GM12891 (cell line): ENCODE measurements at regions not wholly inside any gene's neighbourhood (a gene's known extent, or its start where the extent isn't known, plus 50 kb on each side); places are given as distances from the start of the nearest gene placed in this dataset.

Source experiments
- DNase-seq: peaks from one replicate; pipeline ENCODE4 v3.0.0; 2011; ENCODE audit warnings: low spot score; ENCODE audit not compliant: insufficient read length
- FAIRE-seq: peaks from 2 replicates; lab custom pipeline; 2011; peaks lifted over from hg19 to GRCh38; lab: Jason Lieb, UNC
- PAX5 ChIP-seq: IDR thresholded peaks from 2 replicates; pipeline ENCODE4 v1.6.1; 2011; ENCODE audit warnings: low read length, moderate library complexity, mild to moderate bottlenecking; ENCODE audit not compliant: insufficient read depth, severe bottlenecking
- POLR2A ChIP-seq: IDR thresholded peaks from 2 replicates; pipeline ENCODE4 v1.6.1; 2011; ENCODE audit warnings: low read depth, low read length, control low read depth
- POLR2AphosphoS5 ChIP-seq: IDR thresholded peaks from 2 replicates; pipeline ENCODE4 v1.6.1; 2011; ENCODE audit warnings: low read depth, low read length, control low read depth
- POU2F2 ChIP-seq: IDR thresholded peaks from 2 replicates; pipeline ENCODE4 v1.6.1; 2011; ENCODE audit warnings: low read depth, mild to moderate bottlenecking, control low read depth, low read length, moderate library complexity
- SPI1 ChIP-seq: IDR thresholded peaks from 2 replicates; pipeline ENCODE4 v1.6.1; 2011; ENCODE audit warnings: low read depth, low read length, control low read depth
- TAF1 ChIP-seq: IDR thresholded peaks from 2 replicates; pipeline ENCODE4 v1.6.1; 2011; ENCODE audit warnings: low read depth, low read length, control low read depth

- TF ChIP-seq SPI1 (no peak), PAX5 (no peak), POU2F2 (no peak), POLR2A (no peak), POLR2AphosphoS5 (no peak), TAF1 (no peak)
- FAIRE-seq (no peak), DNase-seq (no peak)
These were observed 182.8 kb upstream of the FOXN2 start for GRCh38 chr2:48131539-48132270.

DNA sequence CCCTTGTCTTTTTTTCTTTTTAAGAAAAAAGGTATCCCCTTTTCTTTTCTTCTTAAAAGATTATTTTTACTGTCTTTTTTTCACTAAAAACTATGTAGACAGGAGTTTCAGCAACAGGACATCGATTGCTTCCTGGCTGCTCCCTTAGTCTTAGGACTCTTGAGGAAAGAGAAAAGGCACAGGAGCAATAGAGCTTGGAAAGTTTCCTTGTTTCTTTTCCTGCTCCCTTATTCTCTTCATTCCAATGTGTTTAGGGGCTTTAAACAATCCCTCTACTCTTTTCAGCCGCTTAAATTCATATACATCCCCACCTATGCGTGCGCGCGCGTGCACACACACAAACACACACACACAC is 182.2 kb upstream of the FOXN2 start:
- FAIRE-seq (no peak), DNase-seq (no peak)
- no peak for TF ChIP-seq PAX5
- TF ChIP-seq POU2F2: no peak
- no peak for TF ChIP-seq TAF1
- no peak for TF ChIP-seq SPI1
- no peak for TF ChIP-seq POLR2AphosphoS5
- no peak for TF ChIP-seq POLR2A

GRCh38 chr2:48134704-48135103 is 179.8 kb upstream of the FOXN2 start:
- DNase-seq: no peak
- FAIRE-seq: no peak
- TF ChIP-seq POLR2A (no peak), POLR2AphosphoS5 (no peak), TAF1 (no peak)

DNA sequence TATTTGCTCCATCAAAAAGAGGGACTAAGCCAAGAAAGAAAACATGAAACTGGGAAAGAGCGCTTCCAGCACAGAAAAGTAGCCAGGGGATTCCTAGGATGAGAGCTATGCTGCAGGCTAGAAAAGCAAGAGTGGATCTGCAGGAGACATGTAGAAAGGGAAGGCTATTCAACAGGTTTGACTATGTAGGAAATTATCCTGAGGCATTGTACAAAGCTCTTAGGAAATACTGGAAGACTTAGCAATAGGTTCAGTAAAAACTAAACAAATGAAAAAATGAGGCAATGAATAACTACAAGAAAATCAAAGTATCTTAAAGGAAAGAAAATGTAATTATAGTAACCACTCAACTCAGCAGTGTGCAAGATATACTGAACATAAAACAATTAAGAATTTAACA is 178.7 kb upstream of the FOXN2 start:
- no peak for TF ChIP-seq PAX5
- no peak for TF ChIP-seq TAF1
- no peak for DNase-seq
- no peak for FAIRE-seq

DNA sequence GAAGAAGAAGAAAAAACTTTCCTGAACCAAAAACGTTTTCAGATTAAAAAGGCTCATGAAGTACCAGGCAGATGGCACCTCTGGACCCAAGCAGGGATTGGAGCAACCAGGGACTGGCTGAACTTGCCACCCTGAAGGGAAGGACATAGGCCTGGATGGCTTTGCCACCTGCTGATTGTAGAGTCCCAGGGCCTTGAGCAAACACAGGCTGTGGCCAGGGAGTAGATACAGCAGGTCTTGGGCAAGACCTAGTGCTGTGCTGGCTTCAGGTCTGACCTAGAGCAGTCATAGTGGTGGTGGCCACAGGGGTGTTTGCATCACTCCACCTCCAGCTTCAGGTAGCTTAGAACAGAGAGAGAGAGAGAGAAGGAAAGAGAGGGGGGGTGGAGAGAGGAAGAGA is 176.7 kb upstream of the FOXN2 start:
- TF ChIP-seq POU2F2: no peak
- no peak for TF ChIP-seq POLR2A
- TF ChIP-seq SPI1: no peak
- TF ChIP-seq POLR2AphosphoS5: no peak
- TF ChIP-seq TAF1: no peak
- TF ChIP-seq PAX5: no peak
- no peak for FAIRE-seq
- no peak for DNase-seq

GRCh38 chr2:48138898-48139297 is 175.6 kb upstream of the FOXN2 start:
- FAIRE-seq: no peak
- DNase-seq: no peak

DNA sequence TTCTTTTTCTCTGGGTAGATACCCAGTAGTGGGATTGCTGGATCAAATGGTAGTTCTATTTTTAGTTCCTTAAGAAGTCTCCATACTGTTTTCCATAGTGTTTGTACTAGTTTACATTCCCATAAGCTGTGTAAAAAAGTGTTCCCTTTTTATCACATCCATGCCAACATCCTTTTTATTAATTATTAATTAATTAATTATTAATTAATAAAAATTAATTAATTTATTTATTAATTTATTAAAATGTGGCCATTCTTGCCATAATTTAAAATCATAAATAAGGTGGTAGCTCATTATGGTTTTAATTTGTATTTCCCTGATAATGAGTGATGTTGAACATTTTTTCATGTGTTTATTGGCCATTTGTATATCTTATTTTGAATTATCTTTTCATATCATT is 173.9 kb upstream of the FOXN2 start:
- TF ChIP-seq PAX5: no peak
- TF ChIP-seq TAF1: no peak
- no peak for TF ChIP-seq SPI1
- no peak for TF ChIP-seq POLR2A
- no peak for TF ChIP-seq POU2F2
- TF ChIP-seq POLR2AphosphoS5: no peak
- DNase-seq (no peak), FAIRE-seq (no peak)

More at GRCh38 chr2:48138898-48139297, 175.6 kb upstream of the FOXN2 start:
- no peak for TF ChIP-seq POLR2A
- no peak for TF ChIP-seq TAF1
- no peak for TF ChIP-seq SPI1
- no peak for TF ChIP-seq POLR2AphosphoS5
- TF ChIP-seq POU2F2: no peak
- TF ChIP-seq PAX5: no peak

DNA sequence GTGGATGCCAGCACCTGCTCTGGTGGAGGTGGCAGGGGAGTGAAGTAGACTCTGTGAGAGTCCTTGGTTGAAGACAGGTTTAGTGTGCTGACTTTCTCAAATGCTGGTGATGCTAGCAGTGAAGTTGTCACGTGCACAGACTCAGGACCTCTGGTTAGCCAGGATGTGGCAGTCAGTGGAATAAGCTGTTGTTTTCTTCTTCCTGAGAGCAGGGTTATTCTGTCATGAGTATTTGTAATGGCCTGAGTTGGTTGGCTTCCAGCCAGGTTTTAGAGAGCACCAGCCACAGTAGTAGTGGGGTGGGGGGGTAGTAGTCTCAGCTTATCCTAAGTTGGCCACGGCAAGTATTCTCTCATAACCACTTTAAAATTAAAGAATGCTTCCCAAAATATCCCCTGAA is 169.7 kb upstream of the FOXN2 start:
- DNase-seq (no peak), FAIRE-seq (no peak)
- TF ChIP-seq PAX5: no peak
- no peak for TF ChIP-seq POLR2A
- TF ChIP-seq POU2F2: no peak
- no peak for TF ChIP-seq POLR2AphosphoS5
- no peak for TF ChIP-seq TAF1
- no peak for TF ChIP-seq SPI1

- FAIRE-seq: no peak
These were observed 168.5 kb upstream of the FOXN2 start for GRCh38 chr2:48145845-48146452.

GRCh38 chr2:48146552-48146951 is 167.9 kb upstream of the FOXN2 start:
- DNase-seq: no peak
- TF ChIP-seq POU2F2 (no peak), PAX5 (no peak), POLR2A (no peak), SPI1 (no peak), POLR2AphosphoS5 (no peak), TAF1 (no peak)
- no peak for FAIRE-seq

More at GRCh38 chr2:48145845-48146452, 168.5 kb upstream of the FOXN2 start:
- TF ChIP-seq TAF1: no peak
- no peak for TF ChIP-seq SPI1
- TF ChIP-seq POLR2AphosphoS5: no peak
- no peak for TF ChIP-seq POU2F2
- no peak for DNase-seq

DNA sequence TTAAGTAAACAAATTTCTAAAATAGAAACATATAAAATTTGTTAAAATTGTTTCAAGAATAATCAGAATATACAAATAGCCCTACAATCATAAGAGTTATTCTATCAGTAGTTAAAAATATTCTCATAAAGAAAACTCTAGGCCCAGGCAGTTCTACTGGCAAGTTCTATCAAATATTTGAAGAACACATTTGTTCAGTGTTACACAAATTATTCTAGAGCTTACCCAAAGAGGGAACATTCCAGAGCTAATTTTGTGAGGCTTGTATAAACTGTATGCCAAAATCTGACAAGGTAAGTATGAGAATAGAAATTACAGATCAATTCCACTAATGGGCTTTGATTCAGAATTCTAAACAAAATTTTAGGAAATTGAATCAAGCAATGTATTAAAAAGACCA is 166.8 kb upstream of the FOXN2 start:
- TF ChIP-seq POU2F2 (no peak), PAX5 (no peak), POLR2AphosphoS5 (no peak), SPI1 (no peak), POLR2A (no peak)
- FAIRE-seq (no peak), DNase-seq (no peak)
